K562 (cell line): ENCODE measurements at regions not wholly inside any gene's neighbourhood (a gene's known extent, or its start where the extent isn't known, plus 50 kb on each side); places are given as distances from the start of the nearest gene placed in this dataset.
A peak's percentile ranks its signal among the peaks of the same experiment; 100 is the strongest.

ENCODE experiments used
- ATAC-seq: fragments of 200-7000 bp; cut with Tn5 transposase; 3 replicates; pipeline ENCODE4 v1.9.1; 2020; ENCODE audit warnings: moderate library complexity
- BruUV-seq: library from RNA; stranded (reverse); fragments of 400-500 nt; replicated peaks from 2 replicates; lab custom pipeline; 2021; lab: Mats Ljungman, UMichigan
- CTCF ChIA-PET: fragments of 300-600 bp; formaldehyde crosslinking; extraction: SDS; loops from one replicate; lab custom pipeline; 2021; ENCODE audit warnings: low intra/inter-chr PET ratio; lab: Yijun Ruan, JAX
- POLR2A ChIA-PET: fragments of 300-600, 350-650 bp; sonication (Branson Sonifier 250); formaldehyde crosslinking; extraction: SDS; loops from one replicate; lab custom pipeline; 2021; ENCODE audit warnings: antibody characterized with exemption, inconsistent platforms; lab: Yijun Ruan, JAX
- DNase-seq, 4 experiments: peaks; one replicate each; pipeline versions ENCODE4 v3.0.0 to v3.0.0-alpha.2; 2011 to 2018; ENCODE audit warnings: low spot score in 3 of 4, mixed read lengths in 3 of 4; ENCODE audit errors: extremely low read depth in 1 of 4
- FAIRE-seq: peaks from 2 replicates; lab custom pipeline; 2011; peaks lifted over from hg19 to GRCh38; lab: Jason Lieb, UNC
- H2AFZ ChIP-seq: 2 replicates; pipeline ENCODE4 v1.6.0; 2011; ENCODE audit warnings: low read depth, low read length, control low read depth, inconsistent platforms
- H3K27ac ChIP-seq: fragments of 200-600 bp; 3 replicates; pipeline ENCODE4 v1.8.0; 2011; ENCODE audit warnings: low read depth, mild to moderate bottlenecking, control low read depth, inconsistent platforms, low read length, moderate library complexity, mixed read lengths; ENCODE audit errors: extremely low read depth
- H3K27me3 ChIP-seq, 2 experiments: fragments of 300-600 bp in 1 of 2; 2 replicates in 1 of 2; 3 replicates in 1 of 2; pipeline versions ENCODE4 v1.6.0 to v1.8.0; 2011; ENCODE audit warnings: inconsistent platforms in 2 of 2, low read length in 2 of 2, mild to moderate bottlenecking in 1 of 2, mixed read lengths in 1 of 2, moderate library complexity in 1 of 2; ENCODE audit not compliant: control insufficient read depth in 2 of 2, insufficient read depth in 2 of 2
- H3K36me3 ChIP-seq: fragments of 300-600 bp; 3 replicates; pipeline ENCODE4 v1.8.0; 2011; ENCODE audit warnings: mild to moderate bottlenecking, low read length, inconsistent platforms; ENCODE audit not compliant: control insufficient read depth, insufficient read depth
- H3K4me1 ChIP-seq, 2 experiments: fragments of 200-600 bp in 1 of 2; replicated peaks in 1 of 2; 2 replicates in 1 of 2; 3 replicates in 1 of 2; pipeline versions ENCODE4 v1.5.1 to v1.8.0; 2011; ENCODE audit warnings: inconsistent platforms in 2 of 2, low read length in 2 of 2, mild to moderate bottlenecking in 1 of 2, mixed read lengths in 1 of 2, moderate library complexity in 1 of 2; ENCODE audit not compliant: control insufficient read depth in 2 of 2, insufficient read depth in 2 of 2
- H3K4me2 ChIP-seq: 2 replicates; pipeline ENCODE4 v1.6.1; 2011; ENCODE audit warnings: low read length, control low read depth, inconsistent platforms, mixed read lengths; ENCODE audit not compliant: insufficient read depth
- H3K4me3 ChIP-seq: fragments of 200-600 bp; sonication (generic), shearing (Covaris generic); 2 replicates; pipeline ENCODE4 v1.5.1; 2016; ENCODE audit warnings: control low read depth, inconsistent platforms
- H3K79me2 ChIP-seq: fragments of 200-600 bp; 3 replicates; pipeline ENCODE4 v1.8.0; 2011; ENCODE audit warnings: low read length, inconsistent platforms; ENCODE audit not compliant: control insufficient read depth, insufficient read depth
- H3K9ac ChIP-seq, 2 experiments: 2 replicates each; pipeline versions ENCODE4 v1.6.0 to v1.6.1; 2011; ENCODE audit warnings: low read depth in 2 of 2, low read length in 2 of 2, control low read depth in 1 of 2, inconsistent platforms in 1 of 2, mild to moderate bottlenecking in 1 of 2, mixed read lengths in 1 of 2; ENCODE audit not compliant: insufficient read depth in 1 of 2
- H3K9me1 ChIP-seq: one replicate; pipeline ENCODE4 v1.6.0; 2011; ENCODE audit warnings: inconsistent platforms, mild to moderate bottlenecking, low read length, moderate library complexity; ENCODE audit not compliant: control insufficient read depth, insufficient read depth
- H3K9me3 ChIP-seq: replicated peaks from 2 replicates; pipeline ENCODE4 v1.5.1; 2011; ENCODE audit warnings: low read depth, low read length, inconsistent platforms; ENCODE audit not compliant: control insufficient read depth, insufficient read depth
- H4K20me1 ChIP-seq: replicated peaks from 2 replicates; pipeline ENCODE4 v1.6.1; 2011; ENCODE audit warnings: low read length, inconsistent platforms, mixed read lengths; ENCODE audit not compliant: control insufficient read depth, insufficient read depth
- CEBPG ChIP-seq, 3 experiments: fragments of 200-800 bp in 1 of 3; sonication (Bioruptor generic) in 1 of 3; sonication (generic) in 1 of 3; formaldehyde crosslinking in 1 of 3; IDR thresholded peaks in 2 of 3; conservative IDR thresholded peaks in 1 of 3; 2 replicates each; pipeline versions ENCODE4 v1.6.1 to v1.8.0; 2016 to 2022; ENCODE audit warnings: missing compliant biosample characterization in 2 of 3, missing genetic modification characterization in 2 of 3, mild to moderate bottlenecking in 1 of 3, missing genetic modification reagents in 1 of 3
- HNRNPK ChIP-seq: fragments of 200-400 bp; formaldehyde crosslinking; IDR thresholded peaks from one replicate; pipeline ENCODE4 v1.6.1; 2018; ENCODE audit warnings: mild to moderate bottlenecking, low read depth, low read length; ENCODE audit not compliant: poor library complexity, severe bottlenecking
- ILF3 ChIP-seq: fragments of 450-650 bp; IDR thresholded peaks from 2 replicates; pipeline ENCODE4 v1.6.1; 2018; ENCODE audit warnings: antibody characterized with exemption, mild to moderate bottlenecking, moderate library complexity, borderline replicate concordance
- SMARCA4 ChIP-seq: fragments of 450-650 bp; IDR thresholded peaks from 2 replicates; pipeline ENCODE4 v1.6.1; 2016
- SOX6 ChIP-seq: fragments of 450-650 bp; IDR thresholded peaks from 2 replicates; pipeline ENCODE4 v1.6.1; 2014; ENCODE audit warnings: mild to moderate bottlenecking
- TBP ChIP-seq: optimal IDR thresholded peaks from 2 replicates; pipeline ENCODE3; 2011; ENCODE audit warnings: low read depth, low read length, improper control_type of control experiment
- WGBS: fragments of 100-300 bp; shearing (Covaris generic); methylation state at CpG from one replicate; pipeline ENCODE4 v1.1.6; 2016; ENCODE audit warnings: low coverage, mixed read lengths; ENCODE audit not compliant: insufficient coverage; ENCODE audit errors: missing lambda C conversion rate; 5-methylcytosine and 5-hydroxymethylcytosine counted together
- in situ Hi-C: fragments of 300-500 bp; cut with MboI; formaldehyde crosslinking; loops from 4 replicates; pipeline ENCODE4 v1.15.0; 2018; ENCODE audit warnings: inconsistent platforms, mixed read lengths
- intact Hi-C: fragments of 100-400 bp; cut with micrococcal nuclease; formaldehyde crosslinking; loops from 2 replicates; pipeline ENCODE4 v1.14.2; 2022
- TF ChIP-seq, protein P1 (sequence below): fragments of 450-650 bp; IDR thresholded peaks from 2 replicates; pipeline ENCODE4 v1.6.1; 2016
- TF ChIP-seq, protein P2 (sequence below): fragments of 450-650 bp; IDR thresholded peaks from 2 replicates; pipeline ENCODE4 v1.6.1; 2016; ENCODE audit warnings: low read depth, mild to moderate bottlenecking, moderate library complexity
- TF ChIP-seq, protein P3 (sequence below): IDR thresholded peaks from 2 replicates; pipeline ENCODE4 v1.6.1; 2011; ENCODE audit warnings: borderline replicate concordance, low read depth, mild to moderate bottlenecking, moderate library complexity, low read length; ENCODE audit not compliant: insufficient read depth, poor library complexity, severe bottlenecking

DNA sequence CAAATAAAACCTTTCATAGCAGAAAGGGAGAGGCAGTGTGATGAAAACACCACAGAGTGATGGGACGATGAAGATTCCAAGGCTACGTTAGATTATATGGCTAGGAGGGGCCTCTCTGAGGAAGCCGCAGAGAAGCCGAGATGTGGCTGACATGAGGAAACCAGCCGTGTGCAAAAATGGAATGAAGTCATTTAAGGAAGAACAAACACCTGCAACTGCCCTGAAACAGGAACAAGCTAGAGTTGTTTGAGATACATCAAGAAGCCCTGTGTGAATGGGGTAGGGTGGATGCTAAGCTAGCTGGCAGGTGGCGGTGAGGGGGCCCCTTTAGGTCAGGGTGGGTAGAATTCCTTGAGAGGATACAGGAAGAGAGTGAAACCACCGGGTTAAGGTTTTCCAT, 129.5 kb downstream of the KLF6 start (continued):
- TF ChIP-seq HNRNPK (no peak), SMARCA4 (peak; percentile 14; the same call in 1 of the 2 replicates), SOX6 (peak; percentile 33; the same call in 1 of the 2 replicates), CEBPG (CRISPR knock-in tag; IDR thresholded peaks at IDR 0.05) (peak; percentile 44; the same call in 1 of the 2 replicates), CEBPG (tag; conservative IDR thresholded peaks at IDR 0.05 in 1 of 2, IDR thresholded peaks at IDR 0.05 in 1 of 2) (no peak)
- TF ChIP-seq, protein P1, sequence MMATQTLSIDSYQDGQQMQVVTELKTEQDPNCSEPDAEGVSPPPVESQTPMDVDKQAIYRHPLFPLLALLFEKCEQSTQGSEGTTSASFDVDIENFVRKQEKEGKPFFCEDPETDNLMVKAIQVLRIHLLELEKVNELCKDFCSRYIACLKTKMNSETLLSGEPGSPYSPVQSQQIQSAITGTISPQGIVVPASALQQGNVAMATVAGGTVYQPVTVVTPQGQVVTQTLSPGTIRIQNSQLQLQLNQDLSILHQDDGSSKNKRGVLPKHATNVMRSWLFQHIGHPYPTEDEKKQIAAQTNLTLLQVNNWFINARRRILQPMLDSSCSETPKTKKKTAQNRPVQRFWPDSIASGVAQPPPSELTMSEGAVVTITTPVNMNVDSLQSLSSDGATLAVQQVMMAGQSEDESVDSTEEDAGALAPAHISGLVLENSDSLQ: peak; percentile 10; the same call in 1 of the 2 replicates
- TF ChIP-seq, all 486 proteins: peak for 8

GRCh38 chr10:3654980-3655379, 130.0 kb downstream of the KLF6 start:
- no TSS peak for BruUV-seq
- 0% methylated on average over 1 of the region's 1 CpG for WGBS
- no peak overlapping the region for H3K9ac ChIP-seq

More at GRCh38 chr10:3654980-3655379, 130.0 kb downstream of the KLF6 start:
- Histone ChIP-seq H3K9me3 (no peaks in the 10 kb centered on the region), H3K4me2 (no peak overlapping the region; the same call in 1 of the 2 replicates), H3K27ac (no peak overlapping the region), H3K79me2 (no peaks in the 10 kb centered on the region), H3K36me3 (no peaks in the 10 kb centered on the region), H4K20me1 (no peaks in the 10 kb centered on the region), H3K4me3 (no peak overlapping the region), H3K27me3 (peaks cover 0 to 9% of the 10 kb centered on the region in 2 experiments; a peak in 2 of 5 replicates), H3K4me1 (peaks cover 0 to 12% of the 10 kb centered on the region in 2 experiments; a peak in 3 of 5 replicates), H3K9me1 (no peaks in the 10 kb centered on the region), H2AFZ (no peak overlapping the region)
- no peak for DNase-seq
- FAIRE-seq: no peak
- ATAC-seq: no peak
- CTCF ChIA-PET: no interaction called here
- intact Hi-C loops (no loop called here), in situ Hi-C loops (no loop called here)
- POLR2A ChIA-PET: interaction anchor here (0.6 to 1.6 kb wide), 3 partner anchors 10 to 33 kb away, joined by 3 to 7 read pairs (median 4); no protein-coding TSS in a partner anchor
- TF ChIP-seq, protein P2, sequence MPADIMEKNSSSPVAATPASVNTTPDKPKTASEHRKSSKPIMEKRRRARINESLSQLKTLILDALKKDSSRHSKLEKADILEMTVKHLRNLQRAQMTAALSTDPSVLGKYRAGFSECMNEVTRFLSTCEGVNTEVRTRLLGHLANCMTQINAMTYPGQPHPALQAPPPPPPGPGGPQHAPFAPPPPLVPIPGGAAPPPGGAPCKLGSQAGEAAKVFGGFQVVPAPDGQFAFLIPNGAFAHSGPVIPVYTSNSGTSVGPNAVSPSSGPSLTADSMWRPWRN: no peak
- TF ChIP-seq TBP (no peak), ILF3 (no peak)
- TF ChIP-seq, protein P3, sequence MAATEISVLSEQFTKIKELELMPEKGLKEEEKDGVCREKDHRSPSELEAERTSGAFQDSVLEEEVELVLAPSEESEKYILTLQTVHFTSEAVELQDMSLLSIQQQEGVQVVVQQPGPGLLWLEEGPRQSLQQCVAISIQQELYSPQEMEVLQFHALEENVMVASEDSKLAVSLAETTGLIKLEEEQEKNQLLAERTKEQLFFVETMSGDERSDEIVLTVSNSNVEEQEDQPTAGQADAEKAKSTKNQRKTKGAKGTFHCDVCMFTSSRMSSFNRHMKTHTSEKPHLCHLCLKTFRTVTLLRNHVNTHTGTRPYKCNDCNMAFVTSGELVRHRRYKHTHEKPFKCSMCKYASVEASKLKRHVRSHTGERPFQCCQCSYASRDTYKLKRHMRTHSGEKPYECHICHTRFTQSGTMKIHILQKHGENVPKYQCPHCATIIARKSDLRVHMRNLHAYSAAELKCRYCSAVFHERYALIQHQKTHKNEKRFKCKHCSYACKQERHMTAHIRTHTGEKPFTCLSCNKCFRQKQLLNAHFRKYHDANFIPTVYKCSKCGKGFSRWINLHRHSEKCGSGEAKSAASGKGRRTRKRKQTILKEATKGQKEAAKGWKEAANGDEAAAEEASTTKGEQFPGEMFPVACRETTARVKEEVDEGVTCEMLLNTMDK: no peak
